ENCODE measurements at regions not wholly inside any gene's neighbourhood (a gene's known extent, or its start where the extent isn't known, plus 50 kb on each side); places are given as distances from the start of the nearest gene placed in this dataset.
A peak's percentile ranks its signal among the peaks of the same experiment; 100 is the strongest.
"Not testable (repeated sequence)": the region's sequence is repeated elsewhere in the genome, so short reads cannot be mapped to it uniquely, and the experiment has no call there.

DNA sequence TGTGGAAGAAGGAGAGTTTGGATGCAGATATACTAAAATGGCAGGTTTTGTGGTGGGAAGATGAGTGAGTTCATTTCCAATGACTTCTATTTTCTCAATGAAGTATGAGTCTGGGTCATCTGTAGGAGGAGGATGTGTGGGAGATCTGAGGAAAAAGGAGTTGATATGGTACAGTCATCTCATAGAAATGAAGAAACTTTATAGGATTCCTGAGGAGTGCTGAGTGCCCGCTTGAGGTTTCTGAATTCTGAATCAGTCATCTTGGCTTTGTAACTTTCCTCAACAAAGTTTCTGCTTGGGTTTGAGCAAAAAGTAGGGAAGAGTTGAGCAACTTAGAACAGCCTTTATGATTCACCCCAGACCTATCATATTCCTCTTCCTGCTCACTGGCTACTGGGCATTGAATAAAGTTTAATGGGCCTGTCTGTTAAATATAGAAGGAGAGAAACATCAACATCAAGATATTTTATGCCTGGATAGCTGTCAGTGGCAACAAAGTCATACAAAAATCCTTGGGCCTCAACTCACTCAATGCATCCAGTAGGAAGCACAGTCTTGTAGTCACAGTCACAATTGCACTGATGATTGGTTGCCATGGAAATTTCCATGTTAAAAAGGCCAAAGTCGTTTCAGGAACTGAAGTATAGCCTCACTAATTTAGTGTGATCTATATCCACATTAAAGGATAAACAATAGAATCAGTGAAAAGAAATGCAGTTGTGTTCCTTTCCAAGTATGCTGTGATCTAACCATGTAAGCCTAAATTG is 284.7 kb downstream of the DUSP6 start:
- peak; percentile 61 to 66 for DNase-seq (ENCODE audit: low read depth in 2 of 2)

DNA sequence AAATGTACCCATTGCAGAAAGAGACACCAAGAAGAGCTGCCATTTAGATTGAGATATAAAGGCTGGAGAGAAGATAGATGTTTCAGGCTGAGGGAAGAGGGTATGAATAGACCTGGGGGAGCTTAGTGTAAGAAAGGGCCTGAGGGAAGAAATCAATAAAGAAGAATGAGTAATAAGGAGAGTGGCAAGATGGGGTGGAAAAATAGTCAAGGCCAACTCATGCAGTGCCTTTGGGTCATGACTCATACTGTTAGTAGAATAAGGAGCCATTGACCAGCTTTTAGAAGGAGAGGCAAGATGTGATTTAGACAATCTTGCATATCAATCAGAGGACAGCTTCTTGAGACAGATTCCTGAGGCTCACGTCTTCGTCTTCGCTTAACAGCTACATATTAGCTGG is 287.5 kb downstream of the DUSP6 start:
- no peak for DNase-seq (ENCODE audit: low read depth in 2 of 2)

DNA sequence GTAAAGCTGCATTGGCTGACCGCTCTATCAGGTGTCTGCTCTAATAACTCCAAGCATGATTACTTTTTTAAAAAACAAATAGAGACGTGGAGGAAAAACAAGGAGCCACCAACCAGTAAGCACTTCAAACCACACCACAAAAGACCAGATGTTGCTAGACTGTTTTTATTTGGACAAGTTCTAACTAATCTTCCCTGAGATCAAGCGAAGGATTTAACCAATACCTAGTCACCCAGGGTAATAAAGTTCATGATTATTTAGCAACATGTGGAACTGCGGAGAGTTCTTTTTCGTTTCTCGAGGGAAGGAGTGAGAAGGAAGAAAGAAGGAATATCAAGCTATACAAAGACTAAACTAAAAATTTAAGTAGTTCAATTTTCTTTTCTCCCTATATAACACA is 288.1 kb downstream of the DUSP6 start:
- DNase-seq (ENCODE audit: low read depth in 2 of 2), result no peak

DNA sequence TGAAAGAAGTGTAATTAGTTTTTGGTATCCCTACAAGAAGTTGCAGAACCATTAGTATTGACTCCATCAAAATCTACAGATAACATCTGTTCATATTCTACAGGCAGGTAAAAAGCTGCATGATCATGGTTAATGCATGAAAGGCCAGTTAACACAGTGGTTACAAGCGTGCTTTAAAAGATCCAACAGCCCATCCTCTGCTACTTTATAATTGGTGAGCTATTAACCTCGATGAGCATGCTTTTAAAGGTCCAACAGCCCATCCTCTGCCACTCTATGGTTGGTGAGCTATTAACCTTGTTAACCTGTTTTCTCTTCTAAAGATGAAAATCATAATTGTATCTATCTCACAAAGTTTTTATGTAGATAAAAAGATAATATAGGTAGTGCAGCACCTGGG is 289.3 kb downstream of the DUSP6 start:
- DNase-seq (ENCODE audit: low read depth in 2 of 2), result no peak

DNA sequence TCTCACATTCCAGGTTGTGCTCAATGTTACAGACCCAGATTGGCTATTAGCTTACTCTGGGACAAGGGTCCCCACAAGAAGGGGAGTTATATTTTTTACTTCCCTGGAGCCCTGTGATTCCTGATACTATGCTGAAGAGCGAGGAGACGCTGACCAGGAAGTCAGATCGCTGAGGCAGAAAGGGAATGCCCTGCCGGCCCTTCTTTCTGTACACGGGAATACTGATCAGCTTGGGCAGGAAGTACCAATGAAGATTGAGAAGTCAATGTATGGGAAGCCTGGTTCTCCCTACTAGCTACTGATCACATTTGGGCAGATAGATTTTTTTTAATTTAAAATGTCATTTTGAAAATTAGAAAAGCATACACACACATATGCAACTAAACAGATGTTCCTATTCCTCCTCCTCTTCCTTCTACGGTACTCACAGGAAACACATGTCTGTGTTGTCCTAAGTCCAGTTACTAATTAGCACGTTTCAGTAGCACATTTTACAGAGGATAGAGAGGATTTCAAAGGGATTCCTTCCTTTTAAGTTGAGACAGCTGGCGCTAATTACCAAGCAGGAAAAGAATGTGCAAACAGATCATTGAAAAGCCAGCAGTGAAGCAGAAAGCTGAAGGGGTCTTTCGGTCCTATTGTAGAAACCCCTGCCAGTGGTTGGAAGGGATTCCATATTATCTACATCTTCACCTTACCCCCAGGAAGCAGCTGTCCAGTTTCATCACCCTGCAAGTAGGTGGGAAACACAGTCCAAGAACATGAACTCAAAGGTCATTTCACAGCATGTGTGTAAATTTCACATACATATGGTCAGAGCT is 292.4 kb downstream of the DUSP6 start:
- no peak for DNase-seq (ENCODE audit: low read depth in 2 of 2)

DNA sequence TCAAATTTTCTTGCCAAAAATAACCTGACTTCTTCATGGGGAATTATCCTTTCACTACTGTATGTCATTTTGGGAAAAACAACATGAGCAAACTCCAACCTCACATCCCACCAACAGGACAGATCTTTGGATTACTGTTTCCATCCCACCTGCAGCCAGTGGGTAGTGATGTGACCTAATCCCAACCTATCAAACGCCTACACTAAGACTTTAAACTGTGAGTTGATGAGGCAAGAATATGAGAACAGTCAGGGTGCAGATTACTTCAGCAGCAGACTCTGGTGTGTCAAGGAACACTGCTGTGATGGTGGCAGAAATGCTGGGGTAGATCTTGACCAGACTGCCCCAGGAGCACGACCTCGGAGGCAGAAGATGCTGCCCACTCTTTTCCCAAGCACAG is 293.2 kb downstream of the DUSP6 start:
- DNase-seq (ENCODE audit: low read depth in 2 of 2), result no peak

DNA sequence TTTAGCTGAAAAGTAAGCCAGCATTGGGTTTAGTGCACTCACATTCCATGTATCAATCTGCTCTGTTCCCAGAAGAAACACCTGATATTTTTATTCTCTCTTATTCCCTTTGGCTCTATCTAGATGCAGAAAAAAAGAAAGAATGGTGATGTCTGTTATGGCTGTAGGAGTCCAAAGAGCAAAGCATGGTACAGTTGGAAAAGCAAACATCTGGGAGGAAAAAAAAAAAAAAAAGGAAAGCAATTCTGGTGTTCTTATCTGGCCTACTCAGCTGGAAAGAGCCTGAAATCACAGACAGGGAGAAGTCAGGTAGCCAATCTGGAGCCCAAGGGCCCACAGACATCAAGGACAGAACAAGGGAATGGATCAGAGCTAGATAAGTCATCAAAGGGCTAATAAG is 293.9 kb downstream of the DUSP6 start:
- DNase-seq (ENCODE audit: low read depth in 2 of 2), result no peak

DNA sequence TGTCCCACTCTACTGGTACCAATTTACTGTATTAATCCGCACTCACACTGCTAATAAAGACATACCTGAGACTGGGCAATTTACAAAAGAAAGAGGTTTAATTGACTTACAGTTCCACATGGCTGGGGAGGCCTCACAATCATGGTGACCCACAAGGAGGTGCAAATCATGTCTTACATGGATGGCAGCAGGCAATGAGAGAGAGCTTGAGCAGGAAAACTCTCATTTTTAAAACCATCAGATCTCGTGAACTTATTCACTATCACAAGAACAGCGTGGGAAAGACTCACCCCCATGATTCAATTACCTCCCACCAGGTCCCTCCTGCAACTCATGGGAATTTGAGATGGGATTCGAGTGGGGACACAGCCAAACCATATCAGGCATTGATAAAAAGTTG is 298.5 kb downstream of the DUSP6 start:
- not testable (repeated sequence) for DNase-seq (ENCODE audit: low read depth in 2 of 2)

DNA sequence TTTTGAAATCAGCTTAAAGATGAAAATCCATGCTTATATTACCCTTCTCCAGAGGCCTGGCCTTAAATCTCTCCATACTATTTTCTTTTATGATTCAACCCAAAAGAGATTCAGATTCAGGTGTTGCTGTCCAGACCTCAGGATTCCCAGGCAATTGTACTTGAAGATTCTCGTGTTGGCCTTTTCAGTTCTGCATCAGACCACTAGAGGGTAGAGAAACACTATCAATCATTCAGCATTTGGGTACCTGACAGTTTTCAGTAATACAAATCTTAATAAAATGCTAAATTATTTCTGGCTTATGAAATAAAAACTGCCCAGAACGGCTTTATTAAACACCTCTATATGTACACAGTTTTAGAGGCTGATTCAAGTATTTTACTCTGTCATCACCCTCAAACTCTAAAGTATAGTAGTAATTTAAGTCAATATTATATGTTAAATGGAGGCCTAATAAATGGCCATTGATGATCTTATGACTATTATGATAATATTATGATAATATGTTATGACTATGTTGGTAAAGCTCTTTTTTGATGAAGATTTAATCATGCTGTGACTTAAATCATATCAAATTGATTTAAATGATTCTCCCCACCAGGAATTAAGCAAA is 301.1 kb downstream of the DUSP6 start:
- peak in 1 of 2 experiments; percentile 31 for DNase-seq (ENCODE audit: low read depth in 2 of 2)

DNA sequence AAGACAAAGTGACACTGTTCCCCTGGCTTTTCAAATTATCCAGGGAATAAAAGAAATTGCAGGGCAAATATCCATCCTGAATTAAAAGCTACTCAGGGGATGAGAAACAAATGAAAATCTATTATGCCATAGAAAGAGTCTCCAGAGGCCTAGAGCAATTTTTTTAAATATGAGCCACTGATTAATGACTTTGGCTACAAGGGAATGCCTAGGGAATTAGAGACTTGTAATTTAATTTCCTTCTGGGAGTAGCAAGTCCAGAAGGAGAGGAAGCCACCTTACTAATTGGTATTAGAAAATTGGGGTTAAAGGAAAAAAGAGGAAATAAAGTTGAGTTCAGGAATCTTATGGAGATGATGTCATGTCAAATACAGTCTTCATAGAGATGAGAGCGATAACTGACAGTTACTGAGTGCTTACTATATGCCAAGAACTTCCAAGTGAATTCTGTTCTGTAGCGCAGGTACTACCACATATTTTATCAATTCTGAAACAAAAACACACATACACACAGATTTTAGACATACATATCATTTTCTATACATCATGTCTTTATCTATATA is 304.4 kb downstream of the DUSP6 start:
- DNase-seq (ENCODE audit: low read depth in 2 of 2), result no peak

DNA sequence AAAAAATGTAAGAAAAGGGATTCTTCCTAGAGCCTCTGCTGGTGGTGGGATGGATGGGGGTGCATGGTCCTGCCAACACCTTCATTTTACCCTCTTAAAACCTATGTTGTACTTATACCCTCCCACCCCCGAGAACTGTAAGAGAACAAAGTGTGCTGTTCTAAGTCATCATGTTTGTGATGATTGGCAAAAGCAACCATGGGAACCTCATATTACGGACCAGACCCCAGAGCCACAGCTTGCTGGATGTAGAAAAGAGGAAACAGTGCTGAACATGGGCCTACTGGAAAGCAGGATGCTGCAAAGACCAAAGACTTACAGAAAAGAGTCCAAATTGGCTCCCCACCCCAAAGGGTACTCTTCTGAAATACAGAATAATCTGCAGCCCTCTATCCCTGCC is 311.2 kb downstream of the DUSP6 start:
- no peak for DNase-seq (ENCODE audit: low read depth in 2 of 2)

DNA sequence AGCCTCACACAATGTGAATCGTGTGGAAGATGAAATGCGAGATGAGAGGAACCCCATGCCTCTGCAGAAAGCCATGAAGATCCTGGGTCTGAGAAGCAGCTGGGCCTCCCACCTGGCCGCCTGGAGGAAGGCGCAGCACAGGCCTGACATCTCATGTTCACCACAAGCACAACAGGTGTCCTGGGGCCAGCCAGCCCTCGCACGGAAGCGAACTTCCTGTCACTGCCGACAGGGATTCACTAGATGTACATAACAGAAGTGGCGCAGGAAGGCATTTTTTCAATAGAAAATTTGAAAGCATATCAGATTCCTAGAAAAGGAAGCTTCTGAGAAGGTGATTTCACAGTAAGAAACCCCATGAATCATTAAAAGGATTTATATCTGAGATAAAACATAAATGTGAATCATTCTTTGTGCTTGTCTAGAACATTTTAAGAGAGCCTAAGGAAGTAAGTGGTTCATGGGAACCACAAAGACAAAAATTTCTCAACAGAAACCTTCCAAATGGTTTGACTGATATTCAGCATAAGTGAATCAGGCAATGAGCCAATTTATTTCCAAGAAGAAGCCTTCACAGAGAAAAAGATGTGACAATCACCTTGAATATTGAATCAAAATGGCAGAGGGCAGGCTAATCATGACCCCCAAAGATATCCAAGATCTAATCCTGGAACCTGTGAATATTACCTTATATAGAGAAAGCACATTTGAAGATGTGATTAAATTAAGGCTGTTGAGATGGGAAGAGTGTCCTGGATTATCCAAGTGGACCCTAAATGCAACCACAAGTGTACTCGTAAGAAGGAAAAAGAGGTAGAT is 311.9 kb downstream of the DUSP6 start:
- DNase-seq (ENCODE audit: low read depth in 2 of 2), result no peak

DNA sequence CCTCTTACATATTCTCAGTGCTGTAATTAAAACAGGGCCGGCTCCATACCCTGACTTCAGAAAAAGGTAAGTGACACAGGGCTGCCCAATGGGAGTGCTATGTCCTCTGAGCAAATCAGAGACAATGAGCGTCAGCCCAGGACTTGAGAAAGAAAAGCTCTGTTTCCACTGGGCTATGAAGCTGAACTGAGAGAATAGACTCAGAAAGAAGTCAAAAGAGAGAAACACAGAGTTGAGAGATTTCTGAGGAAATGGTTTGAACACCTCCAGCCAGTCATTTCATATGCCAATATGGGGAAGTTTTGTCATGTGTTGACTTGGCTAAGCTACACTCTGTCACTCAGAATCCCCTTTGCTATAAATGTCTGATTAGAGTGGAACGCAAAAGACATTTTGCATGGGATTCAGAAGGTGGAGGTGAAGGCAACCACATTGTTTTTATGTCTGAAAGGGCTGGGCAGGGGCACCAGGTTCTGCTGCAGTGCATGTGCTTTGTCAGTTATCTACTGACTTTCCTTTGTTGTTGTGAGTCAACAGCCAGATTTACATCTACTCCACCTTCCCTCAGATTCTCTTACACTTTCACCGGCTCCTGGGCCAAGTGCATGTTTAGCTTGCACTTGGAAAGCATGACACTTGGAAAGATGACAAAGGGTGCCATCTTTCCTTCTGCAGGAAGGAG is 313.3 kb downstream of the DUSP6 start:
- DNase-seq (ENCODE audit: low read depth in 2 of 2), result no peak

DNA sequence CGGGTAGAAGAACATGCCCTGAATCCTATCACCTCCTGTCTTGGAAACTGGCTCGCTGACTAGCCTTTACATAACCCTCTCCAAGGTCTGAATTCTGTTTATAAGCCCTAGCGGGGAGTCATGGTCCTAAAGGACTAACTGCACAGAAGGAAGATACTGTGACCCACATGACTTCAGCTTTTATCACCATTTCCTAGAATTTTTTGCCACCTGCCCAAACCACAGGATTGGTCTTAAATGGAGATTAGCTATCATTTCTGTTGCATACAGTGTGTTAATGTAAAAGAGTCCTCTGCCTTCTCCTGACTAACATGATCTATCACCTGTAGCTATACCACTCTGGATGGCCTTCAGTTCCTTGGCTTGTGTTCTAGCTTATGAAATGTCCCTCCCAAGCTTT is 319.2 kb downstream of the DUSP6 start:
- no peak for DNase-seq (ENCODE audit: low read depth in 2 of 2)

DNA sequence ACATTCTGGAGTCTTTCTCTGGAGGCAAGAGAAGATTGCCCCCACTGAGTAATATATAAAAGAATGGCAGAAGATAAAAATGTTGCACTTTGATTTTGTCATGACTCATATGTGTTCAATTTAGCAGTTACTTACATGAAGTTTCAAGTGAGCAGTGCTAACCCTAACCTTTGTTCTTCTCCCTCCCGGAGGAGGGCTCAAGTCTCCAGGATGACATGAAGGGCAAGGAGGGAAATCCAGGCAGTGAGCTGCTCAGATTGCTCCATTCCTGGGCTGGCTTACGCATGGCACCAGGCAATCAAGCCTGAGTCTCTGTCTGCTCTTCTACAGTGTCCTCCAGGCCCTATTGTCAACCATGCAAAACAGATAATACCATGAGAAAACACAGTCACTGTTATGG is 322.3 kb downstream of the DUSP6 start:
- no peak for DNase-seq (ENCODE audit: low read depth in 2 of 2)

DNA sequence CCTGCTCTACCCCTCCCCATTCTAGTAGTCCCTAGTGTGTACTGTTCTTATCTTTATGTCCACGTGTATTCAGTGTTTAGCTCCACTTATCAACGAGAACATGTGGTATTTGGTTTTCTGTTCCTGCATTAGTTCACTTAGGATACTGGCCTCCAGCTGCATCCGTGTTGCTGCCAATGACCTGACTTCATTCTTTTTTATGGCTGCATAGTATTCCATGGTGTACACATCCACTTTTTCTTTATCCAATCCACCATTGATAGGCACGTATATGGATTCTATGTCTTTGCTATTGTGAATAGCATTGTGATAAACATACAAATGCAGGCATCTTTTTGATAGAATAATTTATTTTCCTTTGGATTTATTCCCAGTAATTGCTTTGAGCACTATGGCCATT is 327.7 kb downstream of the DUSP6 start:
- DNase-seq (ENCODE audit: low read depth in 2 of 2), result no peak

DNA sequence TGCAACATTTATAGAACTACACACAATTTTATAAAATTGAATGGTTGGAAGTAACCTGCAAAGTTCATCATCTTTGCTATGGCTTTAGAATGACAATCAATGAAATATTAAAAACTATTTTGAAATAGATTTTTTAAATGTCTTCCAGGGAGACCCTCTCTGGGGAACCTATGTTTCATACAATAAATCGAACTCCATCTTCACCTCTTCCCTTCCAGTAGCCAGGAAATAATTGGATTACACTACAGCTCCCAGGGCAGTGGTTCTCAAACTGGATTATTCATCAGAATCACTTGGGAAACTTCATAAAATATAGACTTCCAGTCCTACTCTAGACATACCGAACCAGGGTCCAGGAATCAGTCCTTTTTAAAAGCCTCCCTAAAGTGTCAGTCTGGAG is 328.4 kb downstream of the DUSP6 start:
- DNase-seq (ENCODE audit: low read depth in 2 of 2), result no peak

DNA sequence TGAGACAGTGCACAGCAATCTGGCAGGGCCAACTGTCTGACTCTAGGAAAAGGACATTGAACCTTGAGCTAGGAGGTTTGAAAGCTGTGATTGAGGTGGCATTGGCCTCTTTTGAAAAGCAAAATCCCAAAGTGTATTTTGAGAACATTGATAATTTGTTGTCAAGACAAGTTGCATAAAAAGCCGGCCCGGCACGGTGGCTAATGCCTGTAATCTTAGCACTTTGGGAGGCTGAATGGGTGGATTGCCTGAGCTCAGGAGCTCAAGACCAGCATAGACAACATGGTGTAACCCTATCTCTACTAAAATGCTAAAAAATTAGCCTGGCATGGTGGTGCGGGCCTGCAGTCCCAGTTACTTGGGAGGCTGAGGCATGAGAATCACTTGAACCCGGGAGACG is 331.6 kb downstream of the DUSP6 start:
- DNase-seq (ENCODE audit: low read depth in 2 of 2), result no peak

DNA sequence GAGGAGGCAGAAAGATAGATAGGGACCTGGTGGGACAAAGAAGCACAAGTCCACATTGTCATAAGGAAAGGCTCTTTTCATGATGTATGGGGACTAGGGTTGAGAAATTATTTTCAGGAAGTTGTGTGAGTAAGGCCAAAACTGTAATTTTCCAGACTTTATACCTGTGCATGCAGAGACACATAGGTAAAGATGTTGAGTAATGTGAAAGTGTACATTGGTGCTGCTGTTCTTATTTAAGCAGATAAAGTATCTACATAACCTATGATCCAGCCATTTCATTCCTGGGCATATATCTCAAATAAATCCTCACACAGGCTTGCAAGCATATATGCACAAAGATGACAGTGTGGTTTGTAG is 332.2 kb downstream of the DUSP6 start:
- DNase-seq (ENCODE audit: low read depth in 2 of 2), result no peak

DNA sequence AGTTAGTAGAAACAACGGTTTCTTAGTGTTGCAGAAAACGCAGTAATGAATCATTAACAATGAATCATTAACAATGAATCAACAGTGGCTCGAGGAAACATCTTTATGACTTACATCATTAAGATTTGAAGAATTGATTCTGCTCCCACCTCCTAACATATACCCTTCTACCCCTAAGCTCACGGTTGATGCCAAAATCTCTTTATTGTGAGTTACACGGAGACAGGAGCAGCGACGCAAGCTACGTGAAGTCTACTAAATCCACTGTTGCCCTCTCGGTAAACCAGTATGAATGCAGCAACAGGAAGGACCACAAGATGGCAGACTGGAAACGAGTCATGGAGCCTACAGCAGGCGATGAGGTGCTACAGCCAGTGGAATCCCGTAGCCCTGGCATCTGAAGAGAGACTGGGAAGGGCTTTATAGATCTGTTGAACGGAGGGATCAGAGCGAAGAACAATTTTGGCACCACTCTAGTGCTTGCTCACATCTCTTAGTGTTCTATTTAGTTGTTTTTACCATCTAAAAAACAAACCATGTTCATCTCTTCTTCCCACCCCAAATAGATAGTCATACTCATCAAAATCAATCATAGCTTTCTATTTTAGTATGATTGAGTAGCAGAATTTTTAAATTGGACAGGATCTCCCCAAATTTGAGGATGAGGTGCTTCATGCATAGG is 332.7 kb downstream of the DUSP6 start:
- peak; percentile 60 to 61 for DNase-seq (ENCODE audit: low read depth in 2 of 2)

Data from fibroblast of skin of left biceps (primary cell).